GM19193 (cell line): ENCODE measurements at regions not wholly inside any gene's neighbourhood (a gene's known extent, or its start where the extent isn't known, plus 50 kb on each side); places are given as distances from the start of the nearest gene placed in this dataset.
A peak's percentile ranks its signal among the peaks of the same experiment; 100 is the strongest.

Source experiments
- POLR2A ChIP-seq: IDR thresholded peaks from 4 replicates; pipeline ENCODE4 v1.6.1; 2011; ENCODE audit not compliant: insufficient read depth, insufficient read length; ENCODE audit errors: extremely low read depth

DNA sequence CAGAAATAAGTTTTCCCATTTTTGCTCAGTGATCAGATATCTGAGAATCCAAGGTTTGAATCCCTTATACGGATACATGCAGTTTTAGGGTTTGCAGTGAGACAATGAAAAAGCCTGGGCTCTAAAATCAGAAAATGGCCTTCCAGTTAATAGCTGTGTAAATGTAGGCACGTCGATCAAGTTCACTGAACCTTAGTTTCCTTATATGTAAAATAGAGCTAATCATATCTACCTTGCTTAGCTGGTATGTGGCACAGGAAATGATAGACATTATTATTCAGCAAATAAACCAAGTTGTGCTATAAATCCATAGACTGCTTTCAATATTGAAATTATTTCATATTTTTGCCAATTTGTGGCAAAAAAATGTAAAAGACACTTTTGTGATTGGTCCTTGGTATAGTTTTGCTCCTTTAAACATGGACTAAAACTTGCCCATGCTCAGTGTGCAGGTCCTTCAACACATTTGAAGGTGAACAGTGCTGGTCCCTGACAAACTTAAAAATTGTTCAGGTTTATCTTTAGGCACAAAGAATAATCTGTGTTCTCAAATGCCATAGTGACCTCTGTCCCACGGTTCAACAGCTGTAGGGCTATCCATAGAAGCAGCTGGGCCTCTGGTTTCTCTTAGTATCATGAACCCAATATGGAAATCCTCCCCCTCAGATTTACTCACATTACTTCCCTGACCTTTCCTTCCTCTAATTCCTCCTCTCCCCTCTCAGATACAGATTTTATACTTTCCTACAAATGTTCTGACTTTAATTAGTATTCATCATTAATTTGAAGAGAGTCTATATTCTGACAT is 51.0 kb downstream of the CCDC54 start:
- TF ChIP-seq POLR2A = no peak

DNA sequence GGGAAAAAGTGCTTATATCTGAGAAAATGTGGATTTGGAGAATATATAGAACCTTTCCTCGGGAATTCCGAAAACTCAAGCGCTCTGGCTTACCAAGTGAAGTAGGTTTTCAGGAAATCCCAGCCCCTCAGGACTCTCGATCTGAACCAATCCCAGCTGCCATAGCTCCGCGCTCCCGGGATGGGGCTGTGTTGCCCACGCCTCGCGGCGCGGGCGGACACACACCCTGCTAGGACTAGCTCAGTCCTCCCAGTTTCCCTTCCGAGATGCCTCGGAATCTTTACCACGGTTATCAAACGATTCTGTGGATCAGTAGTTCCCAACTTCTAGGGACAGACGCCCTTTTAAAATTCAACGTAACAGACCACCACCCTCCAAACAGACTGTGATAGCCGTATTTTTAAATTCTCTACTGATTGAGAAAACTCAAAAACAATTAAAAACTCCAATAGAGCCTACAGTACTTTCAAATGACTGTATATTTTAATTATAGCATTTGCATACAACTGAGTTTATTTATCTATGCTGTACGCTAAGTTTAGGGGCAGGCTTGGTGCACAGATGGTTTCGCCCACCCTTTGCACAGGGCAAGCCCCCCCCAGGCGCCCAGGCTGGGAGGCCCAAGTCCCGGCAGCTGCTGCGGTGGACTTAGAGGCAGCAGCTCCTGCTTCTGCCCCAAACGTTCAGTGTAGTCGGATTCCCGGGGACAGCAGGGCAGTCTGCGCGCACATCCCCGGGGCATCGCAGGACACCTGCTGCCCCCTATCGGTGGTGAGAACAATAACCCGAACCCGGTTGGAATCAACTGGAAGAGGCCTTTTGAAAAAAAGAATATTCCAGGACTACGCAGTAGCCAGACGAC is 52.3 kb downstream of the CCDC54 start:
- TF ChIP-seq POLR2A = no peak

- no peak for TF ChIP-seq POLR2A
Observed at GRCh38 chr3:107430214-107430995, 53.2 kb downstream of the CCDC54 start.

DNA sequence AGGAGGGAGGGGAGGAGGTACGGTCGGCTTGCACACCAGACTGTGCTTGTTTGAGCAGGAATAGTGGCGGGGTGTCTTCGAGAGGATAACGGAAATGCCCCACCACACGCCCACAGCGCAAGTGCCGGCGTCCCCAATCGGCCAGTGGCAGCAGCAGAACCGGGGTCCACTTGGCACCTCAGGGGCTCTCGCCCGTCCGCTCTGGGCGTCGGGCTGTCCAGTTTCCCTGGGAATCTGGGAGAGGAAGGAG is 53.7 kb downstream of the CCDC54 start:
- no peak for TF ChIP-seq POLR2A

DNA sequence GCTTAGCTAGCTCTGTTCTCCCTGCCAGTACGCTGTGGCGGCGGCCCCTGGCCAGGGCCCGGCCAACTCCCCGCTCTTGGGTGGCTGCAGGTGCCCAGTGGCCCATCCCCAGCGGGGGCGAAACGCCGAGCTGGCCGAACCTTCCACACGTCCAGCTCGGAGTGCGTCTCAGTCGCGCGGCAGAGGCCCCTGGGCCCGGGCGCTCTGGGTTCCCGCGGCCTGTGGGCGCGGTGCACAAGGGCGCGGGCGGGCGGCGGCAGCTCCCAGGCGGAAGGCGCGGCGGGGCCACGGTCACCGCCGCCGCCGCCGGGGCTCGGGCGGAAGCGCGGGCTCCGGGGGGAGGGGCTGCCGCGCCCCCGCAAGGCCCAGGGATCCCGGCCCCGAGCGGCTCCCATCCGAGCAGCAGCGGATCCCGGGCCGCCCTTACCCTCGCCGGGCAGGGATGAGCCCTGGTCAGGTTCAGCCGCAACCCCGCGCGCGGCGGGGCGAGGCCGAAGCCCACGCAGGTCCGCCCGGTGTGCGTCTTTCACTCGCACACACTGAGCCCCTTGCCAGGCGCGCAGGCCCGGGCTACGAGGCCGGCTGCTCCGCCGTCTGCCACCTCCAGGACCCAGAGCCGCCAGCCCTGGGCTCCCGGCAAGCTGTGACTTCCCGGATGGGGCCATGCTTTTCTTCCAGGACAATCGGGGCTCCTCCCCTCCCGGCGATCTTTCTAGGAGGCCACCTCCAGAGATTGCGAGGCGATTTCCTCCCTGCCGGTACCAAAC is 54.2 kb downstream of the CCDC54 start:
- TF ChIP-seq POLR2A = peak; percentile 25

- TF ChIP-seq POLR2A = no peak
Observed at GRCh38 chr3:107432013-107432515, 54.8 kb downstream of the CCDC54 start.

DNA sequence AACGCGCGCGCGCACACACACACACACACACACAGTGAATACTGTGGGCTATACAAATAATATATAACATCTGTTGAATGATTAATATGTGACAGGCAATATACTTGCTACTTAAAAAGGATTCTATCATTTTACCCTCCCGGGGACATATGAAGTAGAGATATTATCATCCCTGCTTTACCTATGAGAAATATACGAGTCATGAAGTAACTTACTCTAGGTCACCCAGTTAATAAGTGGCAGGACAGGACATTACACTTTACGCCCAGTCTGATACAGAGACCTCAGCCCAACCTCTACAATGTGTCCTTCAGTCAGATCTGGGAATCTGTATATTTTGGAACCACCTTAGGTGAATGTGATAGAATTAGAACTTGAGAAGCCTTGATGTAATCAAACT is 55.4 kb downstream of the CCDC54 start:
- TF ChIP-seq POLR2A = no peak

- TF ChIP-seq POLR2A = no peak
Observed at GRCh38 chr3:107436029-107436428, 58.8 kb downstream of the CCDC54 start.

GRCh38 chr3:107438671-107439070 is 61.4 kb downstream of the CCDC54 start:
- TF ChIP-seq POLR2A = no peak

DNA sequence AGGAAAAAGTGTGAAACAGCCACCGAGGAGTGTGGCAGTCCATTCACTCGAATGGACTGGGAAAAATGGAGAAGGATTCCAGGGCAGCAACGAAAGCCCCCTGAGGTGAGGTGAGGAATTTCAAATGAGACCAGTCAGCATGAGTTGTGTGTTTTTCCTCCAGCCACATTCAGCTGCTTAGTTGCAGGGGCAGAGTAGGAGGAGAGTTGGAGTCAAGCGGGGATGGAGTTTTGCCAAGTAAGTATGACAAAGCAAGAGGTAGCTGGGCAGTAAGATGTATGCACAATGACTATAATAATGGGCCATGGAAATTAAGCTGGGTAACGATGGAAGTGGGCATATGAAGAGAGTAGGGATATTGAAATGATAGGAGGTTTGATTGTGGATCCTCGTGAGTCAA is 64.4 kb downstream of the CCDC54 start:
- no peak for TF ChIP-seq POLR2A

GRCh38 chr3:107443461-107443860 is 66.2 kb downstream of the CCDC54 start:
- no peak for TF ChIP-seq POLR2A

- TF ChIP-seq POLR2A = no peak
Observed at GRCh38 chr3:107446706-107447105, 69.5 kb downstream of the CCDC54 start.

DNA sequence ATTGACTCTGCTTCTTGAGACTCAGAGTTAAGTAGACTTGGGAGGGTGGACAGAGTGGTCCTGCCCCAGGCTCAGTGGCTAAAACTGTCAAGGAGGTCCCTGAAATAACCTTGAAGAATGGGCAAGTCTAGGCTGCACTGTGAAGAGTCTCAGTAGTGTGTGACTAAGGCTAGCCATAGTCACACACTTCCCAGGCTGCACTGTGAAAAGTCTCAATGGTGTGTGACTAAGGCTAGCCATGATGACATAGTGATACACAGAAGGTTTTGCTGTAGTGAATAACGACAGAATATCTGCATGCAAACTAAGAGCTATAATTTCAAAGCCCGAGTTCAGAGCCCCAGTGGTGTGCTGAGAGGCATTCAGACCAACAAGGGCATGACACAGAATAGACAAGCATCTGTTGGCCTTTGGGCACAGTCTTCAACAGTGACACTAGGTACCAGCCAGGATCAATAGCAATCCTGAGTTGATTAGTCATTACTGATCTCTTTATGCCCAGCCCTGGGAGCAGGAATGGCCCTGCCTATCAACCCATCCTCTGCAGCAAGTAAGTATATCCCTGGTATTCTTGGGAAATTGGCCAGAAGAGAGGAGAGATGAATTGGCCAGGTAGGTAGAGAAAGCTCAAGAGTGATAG is 72.4 kb upstream of the BBX start:
- TF ChIP-seq POLR2A = no peak

- TF ChIP-seq POLR2A = no peak
Observed at GRCh38 chr3:107452436-107452835, 70.3 kb upstream of the BBX start.
